Lower leg skin (tissue), 3 donors: ENCODE measurements at regions not wholly inside any gene's neighbourhood (a gene's known extent, or its start where the extent isn't known, plus 50 kb on each side); places are given as distances from the start of the nearest gene placed in this dataset.

Source experiments
- POLR2A ChIP-seq, 2 donors: fragments of 450-650 bp; IDR thresholded peaks; one replicate each; pipeline ENCODE4 v1.6.1; 2016 to 2017; ENCODE audit warnings: antibody characterized with exemption in 2 of 2, mild to moderate bottlenecking in 1 of 2, moderate library complexity in 1 of 2
- TF ChIP-seq, protein P1 (sequence below), 3 donors: fragments of 450-650 bp; IDR thresholded peaks; one replicate each; pipeline ENCODE4 v1.5.1; 2016; ENCODE audit warnings: antibody characterized with exemption in 3 of 3, mild to moderate bottlenecking in 3 of 3, moderate library complexity in 2 of 3

DNA sequence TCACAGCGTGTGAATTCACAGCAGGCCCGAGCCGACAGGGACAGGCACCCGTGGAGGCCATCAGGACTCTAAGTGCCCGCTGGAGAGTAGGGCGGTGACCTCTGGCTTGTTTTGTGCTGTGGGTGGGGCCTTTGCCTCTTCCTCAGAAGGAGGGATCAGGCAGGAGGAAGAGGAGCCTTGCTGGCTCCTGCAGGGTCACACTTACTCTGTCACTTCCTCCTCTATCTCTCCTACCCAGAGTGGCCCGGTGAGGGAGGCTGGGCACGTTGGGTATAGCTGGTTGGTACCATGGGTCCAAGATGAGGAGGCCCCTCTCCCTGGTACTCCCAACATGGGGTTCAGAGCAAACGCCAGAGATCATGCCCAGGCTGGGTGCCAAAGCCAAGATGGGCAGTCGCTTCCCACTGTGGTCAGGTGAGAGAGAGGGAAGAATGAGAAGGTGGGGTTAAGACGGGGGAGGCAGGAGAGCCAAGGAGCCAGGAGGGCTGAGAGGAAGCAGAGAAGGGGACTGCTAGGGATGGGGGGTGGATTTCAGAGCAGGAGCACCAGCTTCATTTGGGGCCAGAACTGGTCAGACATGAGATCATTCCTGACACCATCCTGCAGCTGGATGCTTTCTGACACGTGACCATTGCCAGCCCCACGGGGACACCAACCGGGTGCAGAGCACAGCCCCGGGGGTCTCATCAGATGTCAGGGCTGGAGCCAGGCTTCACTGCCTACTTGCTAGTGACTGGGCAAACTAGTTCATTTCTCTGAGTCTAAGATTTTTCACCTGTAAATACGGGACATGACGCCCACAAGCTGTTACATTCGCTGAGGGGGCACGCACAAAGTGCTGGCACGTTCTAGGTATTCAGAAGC lies 54.8 kb upstream of the CACUL1 start:
- TF ChIP-seq, protein P1, sequence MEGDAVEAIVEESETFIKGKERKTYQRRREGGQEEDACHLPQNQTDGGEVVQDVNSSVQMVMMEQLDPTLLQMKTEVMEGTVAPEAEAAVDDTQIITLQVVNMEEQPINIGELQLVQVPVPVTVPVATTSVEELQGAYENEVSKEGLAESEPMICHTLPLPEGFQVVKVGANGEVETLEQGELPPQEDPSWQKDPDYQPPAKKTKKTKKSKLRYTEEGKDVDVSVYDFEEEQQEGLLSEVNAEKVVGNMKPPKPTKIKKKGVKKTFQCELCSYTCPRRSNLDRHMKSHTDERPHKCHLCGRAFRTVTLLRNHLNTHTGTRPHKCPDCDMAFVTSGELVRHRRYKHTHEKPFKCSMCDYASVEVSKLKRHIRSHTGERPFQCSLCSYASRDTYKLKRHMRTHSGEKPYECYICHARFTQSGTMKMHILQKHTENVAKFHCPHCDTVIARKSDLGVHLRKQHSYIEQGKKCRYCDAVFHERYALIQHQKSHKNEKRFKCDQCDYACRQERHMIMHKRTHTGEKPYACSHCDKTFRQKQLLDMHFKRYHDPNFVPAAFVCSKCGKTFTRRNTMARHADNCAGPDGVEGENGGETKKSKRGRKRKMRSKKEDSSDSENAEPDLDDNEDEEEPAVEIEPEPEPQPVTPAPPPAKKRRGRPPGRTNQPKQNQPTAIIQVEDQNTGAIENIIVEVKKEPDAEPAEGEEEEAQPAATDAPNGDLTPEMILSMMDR (IDR thresholded peaks at IDR 0.05) = no peak
- no peak for TF ChIP-seq POLR2A (IDR thresholded peaks at IDR 0.05)
